Astrocyte of the cerebellum (primary cell): ENCODE measurements at regions not wholly inside any gene's neighbourhood (a gene's known extent, or its start where the extent isn't known, plus 50 kb on each side); places are given as distances from the start of the nearest gene placed in this dataset.
A peak's percentile ranks its signal among the peaks of the same experiment; 100 is the strongest.

Experiments used
- DNase-seq: peaks from one replicate; pipeline ENCODE4 v3.0.0-alpha.2; 2011; ENCODE audit warnings: low read depth
- H3K4me3 ChIP-seq: 2 replicates; pipeline ENCODE4 v1.5.1; 2011; ENCODE audit warnings: mild to moderate bottlenecking, low read depth, low read length, moderate library complexity
- CTCF ChIP-seq: IDR thresholded peaks from 2 replicates; pipeline ENCODE4 v1.5.1; 2012; ENCODE audit warnings: low read length, low read depth, moderate library complexity, mild to moderate bottlenecking; ENCODE audit errors: missing control alignments
- in situ Hi-C: cut with HindIII; loops from 2 replicates; pipeline ENCODE4 v1.10.0; 2017; ENCODE audit warnings: low sequenced_read_pairs

DNA sequence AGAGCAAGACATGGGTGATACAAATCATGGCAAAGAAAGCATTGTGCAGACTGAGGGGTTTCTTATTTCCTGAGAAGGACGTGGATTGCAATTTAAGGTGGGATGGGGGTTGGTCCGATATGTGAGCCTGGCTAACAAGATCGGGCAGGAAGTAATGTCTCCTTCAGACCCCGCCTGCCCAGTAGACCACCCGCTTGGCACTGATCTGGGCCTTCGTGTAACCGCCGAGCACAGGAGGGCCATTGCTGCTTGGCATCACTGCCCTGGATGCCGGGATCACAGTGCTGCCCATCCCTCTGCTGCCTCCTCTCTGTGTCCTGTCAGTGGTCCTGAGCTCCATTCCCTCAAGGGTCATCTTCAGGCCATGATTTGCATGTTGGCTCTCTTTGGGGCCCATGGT is 214.6 kb upstream of the ZNF32 start:
- no peak for DNase-seq
- no peak for TF ChIP-seq CTCF

GRCh38 chr10:43862756-43863155 is 214.1 kb upstream of the ZNF32 start:
- no peak for TF ChIP-seq CTCF
- no peak for DNase-seq
- H3K4me3 ChIP-seq: no peak overlapping the region
- in situ Hi-C loops: no loop called here

More for the DNA sequence above, 214.6 kb upstream of the ZNF32 start:
- H3K4me3 ChIP-seq: no peak overlapping the region
- in situ Hi-C loops: no loop called here

DNA sequence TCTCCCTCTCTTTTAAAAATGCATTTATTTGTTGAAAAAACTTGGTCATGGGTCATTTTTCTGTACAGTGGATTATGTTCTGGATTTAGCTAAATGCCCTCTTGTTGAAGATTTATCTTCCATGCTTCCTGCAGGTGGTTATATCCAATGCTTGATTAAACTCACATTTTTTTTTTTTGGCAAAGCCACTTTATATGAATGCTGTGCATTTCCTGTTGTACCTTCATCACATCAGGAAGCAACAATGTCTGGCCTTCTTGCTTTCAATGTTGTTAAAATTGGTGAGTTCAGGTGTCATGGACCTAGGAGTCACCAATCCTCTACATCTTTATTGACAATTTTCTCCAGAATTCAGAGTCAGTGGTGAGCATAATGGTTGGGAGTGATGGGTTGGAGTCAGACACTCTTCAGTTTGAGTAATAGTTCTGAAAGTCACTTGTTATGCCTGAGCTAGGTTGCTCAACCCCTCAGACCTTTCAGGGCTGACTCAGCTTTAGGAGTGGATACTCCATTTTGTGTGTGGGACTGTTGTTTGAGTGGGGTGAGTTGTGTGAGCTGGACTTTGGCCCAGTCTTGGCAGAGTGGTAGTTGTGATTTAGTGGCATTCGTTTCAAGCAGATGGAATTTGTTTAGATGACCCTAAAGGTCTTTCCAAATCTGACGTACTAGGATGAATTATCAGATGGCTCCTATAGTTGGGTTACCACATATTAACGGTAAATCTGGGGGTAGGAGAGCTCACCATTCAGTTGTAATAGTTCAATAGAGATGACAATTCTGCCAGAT is 213.5 kb upstream of the ZNF32 start:
- in situ Hi-C loops: no loop called here
- DNase-seq: no peak
- no peak for TF ChIP-seq CTCF
- no peak overlapping the region for H3K4me3 ChIP-seq

GRCh38 chr10:43859016-43859525 is 210.4 kb upstream of the ZNF32 start:
- no peak for DNase-seq
- H3K4me3 ChIP-seq: no peak overlapping the region
- no peak for TF ChIP-seq CTCF
- in situ Hi-C loops: no loop called here

GRCh38 chr10:43857931-43858315 is 209.2 kb upstream of the ZNF32 start:
- no peak for DNase-seq
- no peak for TF ChIP-seq CTCF
- in situ Hi-C loops: no loop called here
- no peak overlapping the region for H3K4me3 ChIP-seq

DNA sequence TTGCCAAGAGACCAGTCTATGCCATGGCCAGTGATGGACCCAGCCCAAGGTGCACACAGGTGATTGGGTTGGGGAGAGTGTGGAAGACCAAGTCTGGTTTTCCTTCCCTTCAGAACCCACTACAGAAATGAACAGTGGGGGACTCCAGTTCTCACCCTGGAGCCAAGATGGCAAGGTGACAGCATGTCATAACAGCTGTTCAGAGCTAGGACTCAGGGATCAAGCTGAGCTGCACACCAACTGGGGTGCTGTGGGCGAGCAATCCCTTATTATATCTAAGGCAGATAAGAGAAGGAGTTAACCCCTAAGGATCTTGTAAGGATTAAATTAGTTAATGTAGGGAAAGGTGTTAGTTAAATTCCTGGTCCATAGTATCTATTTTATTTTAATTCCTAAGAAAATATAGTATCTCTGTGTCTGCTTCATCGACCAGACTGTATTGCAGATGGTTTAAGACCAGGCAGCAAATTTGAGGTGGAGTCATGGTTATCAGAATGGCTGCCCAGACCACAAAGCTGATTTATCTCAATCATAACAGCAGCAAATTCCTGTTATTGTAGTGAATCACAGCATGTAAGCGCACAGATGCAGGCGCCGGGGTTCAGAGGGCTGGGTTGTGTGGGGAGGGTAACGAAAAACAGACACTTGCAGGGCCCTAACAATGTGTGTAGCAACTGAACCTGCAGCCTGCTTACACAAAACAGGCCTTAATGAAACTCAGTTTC is 208.7 kb upstream of the ZNF32 start:
- no peak for TF ChIP-seq CTCF
- peak; percentile 77 for DNase-seq
- in situ Hi-C loops: no loop called here
- no peak overlapping the region for H3K4me3 ChIP-seq
